Heart left ventricle (tissue), 16 donors: ENCODE measurements at regions not wholly inside any gene's neighbourhood (a gene's known extent, or its start where the extent isn't known, plus 50 kb on each side); places are given as distances from the start of the nearest gene placed in this dataset.

Experiments used
- ATAC-seq, 4 donors: fragments of 200-7000 bp; cut with Tn5 transposase; one replicate each; pipeline ENCODE4 v1.9.1; 2020 to 2022; ENCODE audit warnings: moderate library complexity in 4 of 4, mild to moderate bottlenecking in 3 of 4, moderate number of reproducible peaks in 1 of 4
- DNase-seq, 5 donors: peaks; one replicate each; pipeline ENCODE4 v3.0.0-alpha.2; 2020
- H3K27ac ChIP-seq, 12 donors: fragments of 200-600 bp; sonication (generic) in 4 of 12; one replicate each; pipeline versions ENCODE4 v1.5.0 to v1.8.0; 2016 to 2022; ENCODE audit warnings: mild to moderate bottlenecking in 2 of 12
- H3K27me3 ChIP-seq, 9 donors: fragments of 200-600 bp; sonication (generic) in 2 of 9; one replicate each; pipeline versions ENCODE4 v1.5.1 to v1.8.0; 2016 to 2022; ENCODE audit warnings: mild to moderate bottlenecking in 3 of 9
- H3K36me3 ChIP-seq, 9 donors: fragments of 200-600 bp; sonication (generic) in 2 of 9; one replicate each; pipeline versions ENCODE4 v1.5.0 to v1.8.0; 2018 to 2022; ENCODE audit warnings: mild to moderate bottlenecking in 2 of 9
- H3K4me1 ChIP-seq, 12 donors: fragments of 200-600 bp; sonication (generic) in 4 of 12; one replicate each; pipeline versions ENCODE4 v1.5.0 to v1.8.0; 2016 to 2022; ENCODE audit warnings: mild to moderate bottlenecking in 3 of 12
- H3K4me3 ChIP-seq, 12 donors: fragments of 200-600 bp; sonication (generic) in 4 of 12; one replicate each; pipeline versions ENCODE4 v1.5.0 to v1.8.0; 2017 to 2022; ENCODE audit warnings: mild to moderate bottlenecking in 9 of 12, moderate library complexity in 4 of 12
- H3K9me3 ChIP-seq, 12 donors: fragments of 200-600 bp; sonication (generic) in 4 of 12; one replicate each; pipeline versions ENCODE4 v1.5.0 to v1.8.0; 2016 to 2022; ENCODE audit warnings: mild to moderate bottlenecking in 1 of 12
- POLR2A ChIP-seq, 2 donors: fragments of 450-650 bp; IDR thresholded peaks; one replicate each; pipeline ENCODE4 v1.6.1; 2017; ENCODE audit warnings: antibody characterized with exemption in 2 of 2, mild to moderate bottlenecking in 2 of 2, moderate library complexity in 2 of 2
- WGBS, 4 donors: extraction: QIAGEN DNeasy Blood & Tissue Kit in 2 of 4; methylation state at CpG; one replicate each; pipeline versions ENCODE4 v1.1.5 to v1.1.7; 2013 to 2018; 5-methylcytosine and 5-hydroxymethylcytosine counted together
- intact Hi-C, 10 donors: fragments of 100-400 bp; cut with DNase I; formaldehyde crosslinking; loops; one replicate each; pipeline versions ENCODE4 v1.11.1 to v1.14.2; 2022
- TF ChIP-seq, protein P1 (sequence below), 12 donors: fragments of 200-600 bp; sonication (generic) in 4 of 12; IDR thresholded peaks; one replicate each; pipeline versions ENCODE4 v1.5.0 to v1.8.0; 2018 to 2022; ENCODE audit warnings: antibody characterized with exemption in 12 of 12, mild to moderate bottlenecking in 5 of 12
- donor health status: ischemic (EF 13 %, LVEDD 7.1; RV severe dilation, severe dysfunction).
- donor health status: healthy with polysubstance abuse.
- donor health status: DM: no; HTN: yes; CAD: no.
- donor health status: DM: no; HTN: no; CAD: no.
- donor health status: ischemic (EF 25% LVEDD 6.9; RV normal size, moderate dysfunction).
- donor health status: ischemic (EF 25% LVEDD 5.7; RV mildly dilated, moderate dysfunction).
- donor health status: healthy.
- donor health status: DM: yes; HTN: yes; CAD: no.
- donor health status: ischemic (EF 35%, LVEDD 5.7; RV mildly dilated, moderate dysfunction).
- donor health status: nonischemic (EF 11% LVEDD 7.7; RV severe dilation, severe dysfunction).
- donor health status: DM: yes; HTN: yes; CAD: no.
- donor health status: PGD.
- donor health status: ischemic (EF 29% LVEDD 5.4; RV normal size, mild dysfunction).
- donor health status: nonischemic (EF 23%, LVEDD 6.1; RV moderate dilation, normal function).

GRCh38 chr17:63190821-63191370 lies 224.9 kb downstream of the TANC2 start:
- Histone ChIP-seq H3K4me1 (peaks cover 0 to 27% (median 0%) of the 10 kb centered on the region in 12 donors), H3K36me3 (peaks cover 0 to 14% (median 0%) of the 10 kb centered on the region in 9 donors), H3K27ac (peak overlapping the region in 1 of 12 donors; percentile 42), H3K4me3 (no peak overlapping the region), H3K27me3 (no peaks in the 10 kb centered on the region), H3K9me3 (no peaks in the 10 kb centered on the region)
- WGBS, 4 donors = 83 to 88% (median 84%) methylated on average over 3 of the region's 3 CpGs
- intact Hi-C loops = no loop called here
- DNase-seq = no peak
- TF ChIP-seq, protein P1, sequence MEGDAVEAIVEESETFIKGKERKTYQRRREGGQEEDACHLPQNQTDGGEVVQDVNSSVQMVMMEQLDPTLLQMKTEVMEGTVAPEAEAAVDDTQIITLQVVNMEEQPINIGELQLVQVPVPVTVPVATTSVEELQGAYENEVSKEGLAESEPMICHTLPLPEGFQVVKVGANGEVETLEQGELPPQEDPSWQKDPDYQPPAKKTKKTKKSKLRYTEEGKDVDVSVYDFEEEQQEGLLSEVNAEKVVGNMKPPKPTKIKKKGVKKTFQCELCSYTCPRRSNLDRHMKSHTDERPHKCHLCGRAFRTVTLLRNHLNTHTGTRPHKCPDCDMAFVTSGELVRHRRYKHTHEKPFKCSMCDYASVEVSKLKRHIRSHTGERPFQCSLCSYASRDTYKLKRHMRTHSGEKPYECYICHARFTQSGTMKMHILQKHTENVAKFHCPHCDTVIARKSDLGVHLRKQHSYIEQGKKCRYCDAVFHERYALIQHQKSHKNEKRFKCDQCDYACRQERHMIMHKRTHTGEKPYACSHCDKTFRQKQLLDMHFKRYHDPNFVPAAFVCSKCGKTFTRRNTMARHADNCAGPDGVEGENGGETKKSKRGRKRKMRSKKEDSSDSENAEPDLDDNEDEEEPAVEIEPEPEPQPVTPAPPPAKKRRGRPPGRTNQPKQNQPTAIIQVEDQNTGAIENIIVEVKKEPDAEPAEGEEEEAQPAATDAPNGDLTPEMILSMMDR (IDR thresholded peaks at IDR 0.05) = no peak
- TF ChIP-seq POLR2A (IDR thresholded peaks at IDR 0.05) = no peak
- no peak for ATAC-seq

DNA sequence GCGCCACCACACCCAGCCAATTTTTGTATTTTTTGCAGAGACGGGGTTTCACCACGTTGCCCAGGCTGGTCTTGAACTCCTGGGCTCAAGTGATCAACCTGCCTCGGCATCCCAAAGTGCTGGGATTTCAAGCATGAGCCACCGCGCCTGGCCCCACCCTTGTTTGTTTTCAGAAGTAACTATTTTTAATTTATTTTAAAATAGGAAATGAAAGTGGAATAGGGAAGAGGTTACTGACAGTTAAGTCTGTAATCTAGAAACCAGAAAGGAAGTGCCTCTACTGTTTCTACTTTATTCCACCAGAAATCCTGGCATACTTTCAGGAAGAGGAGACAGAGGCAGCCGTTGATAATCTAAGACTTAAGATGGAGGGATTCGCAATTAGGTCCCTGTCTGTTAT lies 225.6 kb downstream of the TANC2 start:
- Histone ChIP-seq H3K4me1 (peaks cover 0 to 31% (median 0%) of the 10 kb centered on the region in 12 donors), H3K36me3 (peaks cover 0 to 19% (median 0%) of the 10 kb centered on the region in 9 donors), H3K27ac (peak overlapping the region in 1 of 12 donors; percentile 42), H3K4me3 (no peak overlapping the region), H3K27me3 (no peaks in the 10 kb centered on the region), H3K9me3 (no peaks in the 10 kb centered on the region)
- peak in 1 of 4 donors; percentile 39 for ATAC-seq
- DNase-seq = peak in 3 of 5 donors; percentile 23 to 58 (median 43)
- 83 to 87% (median 85%) methylated on average over 8 of the region's 8 CpGs for WGBS, 4 donors
- intact Hi-C loops = no loop called here
- TF ChIP-seq, protein P1 (IDR thresholded peaks at IDR 0.05) = no peak
- no peak for TF ChIP-seq POLR2A (IDR thresholded peaks at IDR 0.05)

- ATAC-seq (no peak), DNase-seq (no peak)
- no peak for TF ChIP-seq POLR2A (IDR thresholded peaks at IDR 0.05)
- TF ChIP-seq, protein P1 (IDR thresholded peaks at IDR 0.05) = no peak
- Histone ChIP-seq H3K4me3 (no peak overlapping the region), H3K9me3 (no peaks in the 10 kb centered on the region), H3K27ac (no peak overlapping the region), H3K4me1 (peaks cover 0 to 37% (median 0%) of the 10 kb centered on the region in 12 donors), H3K27me3 (no peaks in the 10 kb centered on the region), H3K36me3 (peaks cover 0 to 20% (median 0%) of the 10 kb centered on the region in 9 donors)
- WGBS, 4 donors = 62 to 80% (median 68%) methylated on average over 1 of the region's 1 CpG
- intact Hi-C loops = no loop called here
Measured at GRCh38 chr17:63193827-63194226, 227.8 kb downstream of the TANC2 start.

GRCh38 chr17:63196772-63197335 lies 230.8 kb downstream of the TANC2 start:
- peaks cover 0 to 13% (median 0%) of the 10 kb centered on the region in 12 donors for H3K4me1 ChIP-seq
- no peaks in the 10 kb centered on the region for H3K27me3 ChIP-seq
- peaks cover 0 to 23% (median 0%) of the 10 kb centered on the region in 9 donors for H3K36me3 ChIP-seq
- DNase-seq (no peak), ATAC-seq (no peak)
- intact Hi-C loops = no loop called here
- WGBS, 4 donors = 72 to 74% (median 73%) methylated on average over 1 of the region's 1 CpG
- H3K9me3 ChIP-seq = no peaks in the 10 kb centered on the region
- H3K4me3 ChIP-seq = peak overlapping the region in 5 of 12 donors; percentile 2 to 26 (median 11)
- no peak for TF ChIP-seq POLR2A (IDR thresholded peaks at IDR 0.05)
- TF ChIP-seq, protein P1 (IDR thresholded peaks at IDR 0.05) = no peak
- peak overlapping the region in 1 of 12 donors; percentile 47 for H3K27ac ChIP-seq
